Heart left ventricle (tissue), 16 donors: ENCODE measurements at regions not wholly inside any gene's neighbourhood (a gene's known extent, or its start where the extent isn't known, plus 50 kb on each side); places are given as distances from the start of the nearest gene placed in this dataset.
"Not testable (repeated sequence)": the region's sequence is repeated elsewhere in the genome, so short reads cannot be mapped to it uniquely, and the experiment has no call there.

ENCODE experiments used
- ATAC-seq, 4 donors: fragments of 200-7000 bp; cut with Tn5 transposase; one replicate each; pipeline ENCODE4 v1.9.1; 2020 to 2022; ENCODE audit warnings: moderate library complexity in 4 of 4, mild to moderate bottlenecking in 3 of 4, moderate number of reproducible peaks in 1 of 4
- DNase-seq, 5 donors: peaks; one replicate each; pipeline ENCODE4 v3.0.0-alpha.2; 2020
- H3K27ac ChIP-seq, 12 donors: fragments of 200-600 bp; sonication (generic) in 4 of 12; one replicate each; pipeline versions ENCODE4 v1.5.0 to v1.8.0; 2016 to 2022; ENCODE audit warnings: mild to moderate bottlenecking in 2 of 12
- H3K27me3 ChIP-seq, 9 donors: fragments of 200-600 bp; sonication (generic) in 2 of 9; one replicate each; pipeline versions ENCODE4 v1.5.1 to v1.8.0; 2016 to 2022; ENCODE audit warnings: mild to moderate bottlenecking in 3 of 9
- H3K36me3 ChIP-seq, 9 donors: fragments of 200-600 bp; sonication (generic) in 2 of 9; one replicate each; pipeline versions ENCODE4 v1.5.0 to v1.8.0; 2018 to 2022; ENCODE audit warnings: mild to moderate bottlenecking in 2 of 9
- H3K4me1 ChIP-seq, 12 donors: fragments of 200-600 bp; sonication (generic) in 4 of 12; one replicate each; pipeline versions ENCODE4 v1.5.0 to v1.8.0; 2016 to 2022; ENCODE audit warnings: mild to moderate bottlenecking in 3 of 12
- H3K4me3 ChIP-seq, 12 donors: fragments of 200-600 bp; sonication (generic) in 4 of 12; one replicate each; pipeline versions ENCODE4 v1.5.0 to v1.8.0; 2017 to 2022; ENCODE audit warnings: mild to moderate bottlenecking in 9 of 12, moderate library complexity in 4 of 12
- H3K9me3 ChIP-seq, 12 donors: fragments of 200-600 bp; sonication (generic) in 4 of 12; one replicate each; pipeline versions ENCODE4 v1.5.0 to v1.8.0; 2016 to 2022; ENCODE audit warnings: mild to moderate bottlenecking in 1 of 12
- CTCF ChIP-seq, 12 donors: fragments of 200-600 bp; sonication (generic) in 4 of 12; IDR thresholded peaks; one replicate each; pipeline versions ENCODE4 v1.5.0 to v1.8.0; 2018 to 2022; ENCODE audit warnings: antibody characterized with exemption in 12 of 12, mild to moderate bottlenecking in 5 of 12
- POLR2A ChIP-seq, 2 donors: fragments of 450-650 bp; IDR thresholded peaks; one replicate each; pipeline ENCODE4 v1.6.1; 2017; ENCODE audit warnings: antibody characterized with exemption in 2 of 2, mild to moderate bottlenecking in 2 of 2, moderate library complexity in 2 of 2
- whole genome bisulfite sequencing, 4 donors: extraction: QIAGEN DNeasy Blood & Tissue Kit in 2 of 4; methylation state at CpG; one replicate each; pipeline versions ENCODE4 v1.1.5 to v1.1.7; 2013 to 2018; 5-methylcytosine and 5-hydroxymethylcytosine counted together
- intact Hi-C, 10 donors: fragments of 100-400 bp; cut with DNase I; formaldehyde crosslinking; loops; one replicate each; pipeline versions ENCODE4 v1.11.1 to v1.14.2; 2022
- donor health status: ischemic (EF 13 %, LVEDD 7.1; RV severe dilation, severe dysfunction).
- donor health status: healthy with polysubstance abuse.
- donor health status: DM: no; HTN: yes; CAD: no.
- donor health status: DM: no; HTN: no; CAD: no.
- donor health status: ischemic (EF 25% LVEDD 6.9; RV normal size, moderate dysfunction).
- donor health status: ischemic (EF 25% LVEDD 5.7; RV mildly dilated, moderate dysfunction).
- donor health status: healthy.
- donor health status: DM: yes; HTN: yes; CAD: no.
- donor health status: ischemic (EF 35%, LVEDD 5.7; RV mildly dilated, moderate dysfunction).
- donor health status: nonischemic (EF 11% LVEDD 7.7; RV severe dilation, severe dysfunction).
- donor health status: DM: yes; HTN: yes; CAD: no.
- donor health status: PGD.
- donor health status: ischemic (EF 29% LVEDD 5.4; RV normal size, mild dysfunction).
- donor health status: nonischemic (EF 23%, LVEDD 6.1; RV moderate dilation, normal function).

GRCh38 chr7:63106506-63107388 lies 891.9 kb upstream of the ZNF722 start:
- H3K36me3 ChIP-seq, result no peaks in the 10 kb centered on the region
- ATAC-seq (no peak), DNase-seq (no peak)
- WGBS, 4 donors, result 74 to 93% (median 77%) methylated on average over 10 to 11 of the region's 11 CpGs
- intact Hi-C loops, result no loop called here
- H3K4me1 ChIP-seq, result no peaks in the 10 kb centered on the region
- no peak overlapping the region for H3K27ac ChIP-seq
- no peaks in the 10 kb centered on the region for H3K27me3 ChIP-seq
- peaks cover 0 to 38% (median 2%) of the 10 kb centered on the region in 12 donors for H3K9me3 ChIP-seq
- H3K4me3 ChIP-seq, result no peak overlapping the region
- no peak for TF ChIP-seq CTCF (IDR thresholded peaks at IDR 0.05)
- TF ChIP-seq POLR2A (IDR thresholded peaks at IDR 0.05), result no peak

GRCh38 chr7:63111511-63111910 lies 887.1 kb upstream of the ZNF722 start:
- H3K36me3 ChIP-seq, intact Hi-C loops, ATAC-seq, H3K27ac ChIP-seq, DNase-seq, H3K4me3 ChIP-seq, H3K27me3 ChIP-seq, H3K4me1 ChIP-seq: not testable (repeated sequence)
- peaks cover 0 to 58% (median 3%) of the 10 kb centered on the region in 12 donors for H3K9me3 ChIP-seq
- WGBS, 4 donors, result 72 to 76% (median 73%) methylated on average over 7 of the region's 7 CpGs

GRCh38 chr7:63112764-63113712 lies 885.6 kb upstream of the ZNF722 start:
- Histone ChIP-seq H3K36me3 (no peaks in the 10 kb centered on the region), H3K9me3 (peaks cover 0 to 56% (median 2%) of the 10 kb centered on the region in 12 donors), H3K4me1 (no peaks in the 10 kb centered on the region), H3K27ac (no peak overlapping the region), H3K27me3 (no peaks in the 10 kb centered on the region), H3K4me3 (no peak overlapping the region)
- no peak for TF ChIP-seq POLR2A (IDR thresholded peaks at IDR 0.05)
- no peak for TF ChIP-seq CTCF (IDR thresholded peaks at IDR 0.05)
- ATAC-seq, result no peak
- WGBS, 4 donors, result 82 to 89% (median 86%) methylated on average over 30 to 36 of the region's 36 CpGs
- intact Hi-C loops, result no loop called here
- no peak for DNase-seq

GRCh38 chr7:63113713-63114285 lies 884.9 kb upstream of the ZNF722 start:
- H3K36me3 ChIP-seq, result no peaks in the 10 kb centered on the region
- no peaks in the 10 kb centered on the region for H3K27me3 ChIP-seq
- no peak overlapping the region for H3K4me3 ChIP-seq
- intact Hi-C loops, result no loop called here
- TF ChIP-seq POLR2A (IDR thresholded peaks at IDR 0.05) (no peak), CTCF (IDR thresholded peaks at IDR 0.05) (no peak)
- ATAC-seq (no peak), DNase-seq (no peak)
- peaks cover 0 to 56% (median 6%) of the 10 kb centered on the region in 12 donors for H3K9me3 ChIP-seq
- WGBS, 4 donors, result 72 to 76% (median 75%) methylated on average over 14 to 33 of the region's 33 CpGs
- no peaks in the 10 kb centered on the region for H3K4me1 ChIP-seq
- no peak overlapping the region for H3K27ac ChIP-seq
